ENCODE measurements at regions not wholly inside any gene's neighbourhood (a gene's known extent, or its start where the extent isn't known, plus 50 kb on each side); places are given as distances from the start of the nearest gene placed in this dataset.
"Not testable (repeated sequence)": the region's sequence is repeated elsewhere in the genome, so short reads cannot be mapped to it uniquely, and the experiment has no call there.

- no peak for DNase-seq
- intact Hi-C loops (cut with DNase I) = no loop called here
These were observed 1213.1 kb downstream of the OLFM4 start for GRCh38 chr13:54241719-54242118.

DNA sequence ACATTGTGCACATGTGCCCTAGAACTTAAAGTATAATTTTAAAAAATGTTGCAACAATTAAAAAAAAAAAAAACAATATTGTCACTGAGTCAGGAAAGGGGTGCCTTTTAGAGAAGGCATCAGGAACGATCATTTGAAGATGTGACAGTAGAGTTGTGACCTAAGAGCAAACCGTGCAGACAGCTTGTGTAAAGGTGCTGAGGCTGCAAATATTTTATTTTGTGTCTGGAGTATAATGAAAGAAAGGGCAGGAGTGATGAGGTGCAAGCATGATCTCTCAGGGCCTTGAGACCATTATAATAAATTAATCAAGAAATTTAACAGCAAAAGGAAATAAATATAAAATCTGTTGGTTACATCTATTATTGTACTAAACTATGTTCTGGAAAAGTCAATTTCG lies 1219.7 kb downstream of the OLFM4 start:
- Histone ChIP-seq H3K9me3 (no peaks in the 10 kb centered on the region), H3K4me3 (no peak overlapping the region), H3K36me3 (no peaks in the 10 kb centered on the region), H3K27ac (no peak overlapping the region), H3K27me3 (no peaks in the 10 kb centered on the region), H3K4me1 (no peaks in the 10 kb centered on the region)
- TF ChIP-seq POLR2A (IDR thresholded peaks at IDR 0.05) (no peak), EP300 (IDR thresholded peaks at IDR 0.05) (no peak), POLR2AphosphoS5 (IDR thresholded peaks at IDR 0.05) (no peak)
- TF ChIP-seq, protein P1, sequence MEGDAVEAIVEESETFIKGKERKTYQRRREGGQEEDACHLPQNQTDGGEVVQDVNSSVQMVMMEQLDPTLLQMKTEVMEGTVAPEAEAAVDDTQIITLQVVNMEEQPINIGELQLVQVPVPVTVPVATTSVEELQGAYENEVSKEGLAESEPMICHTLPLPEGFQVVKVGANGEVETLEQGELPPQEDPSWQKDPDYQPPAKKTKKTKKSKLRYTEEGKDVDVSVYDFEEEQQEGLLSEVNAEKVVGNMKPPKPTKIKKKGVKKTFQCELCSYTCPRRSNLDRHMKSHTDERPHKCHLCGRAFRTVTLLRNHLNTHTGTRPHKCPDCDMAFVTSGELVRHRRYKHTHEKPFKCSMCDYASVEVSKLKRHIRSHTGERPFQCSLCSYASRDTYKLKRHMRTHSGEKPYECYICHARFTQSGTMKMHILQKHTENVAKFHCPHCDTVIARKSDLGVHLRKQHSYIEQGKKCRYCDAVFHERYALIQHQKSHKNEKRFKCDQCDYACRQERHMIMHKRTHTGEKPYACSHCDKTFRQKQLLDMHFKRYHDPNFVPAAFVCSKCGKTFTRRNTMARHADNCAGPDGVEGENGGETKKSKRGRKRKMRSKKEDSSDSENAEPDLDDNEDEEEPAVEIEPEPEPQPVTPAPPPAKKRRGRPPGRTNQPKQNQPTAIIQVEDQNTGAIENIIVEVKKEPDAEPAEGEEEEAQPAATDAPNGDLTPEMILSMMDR (IDR thresholded peaks at IDR 0.05) = no peak
- WGBS, 2 donors = 59 to 71% methylated on average over 3 of the region's 3 CpGs
- DNase-seq = no peak
- intact Hi-C loops (cut with DNase I) = no loop called here

More at GRCh38 chr13:54241719-54242118, 1213.1 kb downstream of the OLFM4 start:
- TF ChIP-seq POLR2A (IDR thresholded peaks at IDR 0.05) (no peak), POLR2AphosphoS5 (IDR thresholded peaks at IDR 0.05) (no peak), EP300 (IDR thresholded peaks at IDR 0.05) (no peak)
- TF ChIP-seq, protein P1 (IDR thresholded peaks at IDR 0.05) = no peak
- no peak overlapping the region for H3K27ac ChIP-seq
- H3K27me3 ChIP-seq = no peaks in the 10 kb centered on the region
- H3K4me3 ChIP-seq = no peak overlapping the region
- H3K36me3 ChIP-seq = no peaks in the 10 kb centered on the region
- no peaks in the 10 kb centered on the region for H3K9me3 ChIP-seq
- H3K4me1 ChIP-seq = no peaks in the 10 kb centered on the region

GRCh38 chr13:54261856-54262255 lies 1233.2 kb downstream of the OLFM4 start:
- Histone ChIP-seq H3K36me3 (no peaks in the 10 kb centered on the region), H3K4me3 (no peak overlapping the region), H3K27ac (no peak overlapping the region), H3K27me3 (no peaks in the 10 kb centered on the region), H3K9me3 (peaks cover 0 to under 1% (median 0%) of the 10 kb centered on the region in 4 donors), H3K4me1 (no peaks in the 10 kb centered on the region)
- no peak for DNase-seq
- TF ChIP-seq EP300 (IDR thresholded peaks at IDR 0.05) = no peak
- WGBS, 2 donors = 39 to 57% methylated on average over 2 of the region's 2 CpGs
- intact Hi-C loops (cut with DNase I) = no loop called here

DNA sequence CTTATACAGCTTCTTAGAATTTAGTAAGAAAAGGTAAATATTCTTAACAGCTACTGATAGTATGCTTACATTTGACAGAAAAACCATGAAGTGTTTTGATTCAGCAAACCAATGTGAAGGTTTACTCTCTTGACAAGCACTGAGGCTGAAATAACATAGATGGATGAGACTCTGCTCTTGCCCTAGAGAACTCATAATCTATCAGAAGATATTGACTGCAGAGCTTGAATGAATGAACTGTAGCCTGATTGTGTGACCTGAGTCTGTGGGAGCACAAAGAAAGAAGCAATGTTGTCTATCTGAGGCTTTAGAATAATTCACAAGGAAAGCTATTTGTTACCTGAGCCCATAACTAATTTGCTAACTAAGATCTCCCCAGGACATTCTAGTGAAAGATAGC lies 1235.3 kb downstream of the OLFM4 start:
- TF ChIP-seq, protein P1 (IDR thresholded peaks at IDR 0.05) = no peak
- TF ChIP-seq POLR2A (IDR thresholded peaks at IDR 0.05) (no peak), POLR2AphosphoS5 (IDR thresholded peaks at IDR 0.05) (no peak), EP300 (IDR thresholded peaks at IDR 0.05) (no peak)
- intact Hi-C loops (cut with DNase I) = no loop called here
- DNase-seq = no peak
- Histone ChIP-seq H3K9me3 (no peaks in the 10 kb centered on the region), H3K27me3 (no peaks in the 10 kb centered on the region), H3K36me3 (no peaks in the 10 kb centered on the region), H3K4me1 (no peaks in the 10 kb centered on the region), H3K27ac (no peak overlapping the region), H3K4me3 (no peak overlapping the region)

DNA sequence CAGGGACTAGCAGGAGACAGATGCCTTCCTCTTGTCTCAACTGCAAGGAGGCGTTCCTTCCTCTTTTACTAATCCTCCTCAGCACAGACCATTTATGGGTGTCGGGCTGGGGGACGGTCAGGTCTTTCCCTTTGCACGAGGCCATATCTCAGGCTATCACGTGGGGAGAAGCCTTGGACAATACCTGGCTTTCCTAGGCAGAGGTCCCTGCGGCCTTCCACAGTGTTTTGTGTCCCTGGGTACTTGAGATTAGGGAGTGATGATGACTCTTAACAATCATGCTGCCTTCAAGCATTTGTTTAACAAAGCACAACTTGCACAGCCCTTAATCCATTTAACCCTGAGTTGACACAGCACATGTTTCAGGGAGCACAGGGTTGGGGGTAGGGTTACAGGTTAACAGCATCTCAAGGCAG lies 1238.6 kb downstream of the OLFM4 start:
- WGBS, 2 donors = 44 to 51% methylated on average over 6 of the region's 6 CpGs
- H3K4me1 ChIP-seq; H3K9me3 ChIP-seq; DNase-seq; H3K4me3 ChIP-seq; H3K27me3 ChIP-seq; H3K27ac ChIP-seq; H3K36me3 ChIP-seq; intact Hi-C loops (cut with DNase I): not testable (repeated sequence)

- H3K27ac ChIP-seq; H3K4me1 ChIP-seq; H3K27me3 ChIP-seq; H3K4me3 ChIP-seq; H3K36me3 ChIP-seq; DNase-seq; intact Hi-C loops (cut with DNase I); H3K9me3 ChIP-seq: not testable (repeated sequence)
- WGBS, 2 donors = 76% methylated on average over 10 of the region's 11 CpGs
These were observed 1239.5 kb downstream of the OLFM4 start for GRCh38 chr13:54268013-54268695.

Measured in sigmoid colon (tissue), 6 donors.